Transverse colon (tissue), 4 donors: ENCODE measurements at regions not wholly inside any gene's neighbourhood (a gene's known extent, or its start where the extent isn't known, plus 50 kb on each side); places are given as distances from the start of the nearest gene placed in this dataset.

Source experiments
- DNase-seq: peaks from one replicate; pipeline ENCODE4 v3.0.0-alpha.2; 2019
- H3K27ac ChIP-seq, 4 donors: fragments of 200-600 bp; sonication (generic); 2 replicates each; pipeline ENCODE4 v1.5.1; 2016 to 2018; ENCODE audit warnings: inconsistent platforms in 4 of 4
- H3K27me3 ChIP-seq: fragments of 200-600 bp; sonication (generic); 2 replicates; pipeline ENCODE4 v1.5.1; 2017; ENCODE audit warnings: inconsistent platforms
- H3K36me3 ChIP-seq, 4 donors: fragments of 200-600 bp; sonication (generic); 2 replicates each; pipeline ENCODE4 v1.5.1; 2017 to 2019; ENCODE audit warnings: inconsistent platforms in 4 of 4
- H3K4me1 ChIP-seq, 4 donors: fragments of 200-600 bp; sonication (generic); 2 replicates each; pipeline ENCODE4 v1.5.1; 2017 to 2020; ENCODE audit warnings: inconsistent platforms in 4 of 4
- H3K4me3 ChIP-seq, 4 donors: fragments of 200-600 bp; sonication (generic); 1 replicate in 1 of 4; 2 replicates in 3 of 4; pipeline versions ENCODE4 v1.5.1 to v1.6.1; 2017 to 2019; ENCODE audit warnings: inconsistent platforms in 4 of 4
- H3K9me3 ChIP-seq, 2 donors: fragments of 200-600 bp; sonication (generic); 2 replicates each; pipeline ENCODE4 v1.5.1; 2017 to 2019; ENCODE audit warnings: inconsistent platforms in 2 of 2
- CTCF ChIP-seq, 5 experiments: fragments of 200-600 bp in 3 of 5; fragments of 450-650 bp in 2 of 5; sonication (generic) in 3 of 5; IDR thresholded peaks; 1 replicate in 2 of 5; 2 replicates in 3 of 5; pipeline ENCODE4 v1.5.1; 2016 to 2017; ENCODE audit warnings: antibody characterized with exemption in 5 of 5, inconsistent platforms in 3 of 5, mild to moderate bottlenecking in 2 of 5, moderate library complexity in 1 of 5
- EP300 ChIP-seq: sonication (generic); formaldehyde crosslinking; IDR thresholded peaks from one replicate; pipeline ENCODE4 v1.6.1; 2017; ENCODE audit warnings: antibody characterized with exemption, low read depth
- POLR2A ChIP-seq: fragments of 450-650 bp; IDR thresholded peaks from one replicate; pipeline ENCODE4 v1.6.1; 2016; ENCODE audit warnings: antibody characterized with exemption, mild to moderate bottlenecking, moderate library complexity
- POLR2AphosphoS5 ChIP-seq, 3 donors: sonication (generic); formaldehyde crosslinking; IDR thresholded peaks; one replicate each; pipeline ENCODE4 v1.6.1; 2016; ENCODE audit warnings: antibody characterized with exemption in 3 of 3
- WGBS, 2 donors: methylation state at CpG; one replicate each; pipeline ENCODE4 v1.1.5; 2018; ENCODE audit warnings: low coverage in 1 of 2; 5-methylcytosine and 5-hydroxymethylcytosine counted together
- in situ Hi-C, 4 donors: fragments of 200-750 bp; cut with MboI; loops; one replicate each; pipeline versions ENCODE4 v1.15.0 to v1.15.1; 2017; ENCODE audit warnings: low sequenced_read_pairs in 3 of 4, low pct_ligation_motif_present in 1 of 4, low pct_unique_long_range_greater_than_20kb in 1 of 4
- intact Hi-C: fragments of 100-400 bp; cut with DNase I; formaldehyde crosslinking; loops from one replicate; pipeline ENCODE4 v1.15.1; 2023; ENCODE audit warnings: low total_unique reads

GRCh38 chr4:83923341-83923740, 387.4 kb downstream of the GPAT3 start:
- no peaks in the 10 kb centered on the region for H3K36me3 ChIP-seq
- H3K4me1 ChIP-seq: no peaks in the 10 kb centered on the region
- no peaks in the 10 kb centered on the region for H3K9me3 ChIP-seq
- H3K4me3 ChIP-seq: no peak overlapping the region
- in situ Hi-C loops: no loop called here
- intact Hi-C loops: no loop called here
- WGBS, 2 donors: 89 to 91% methylated on average over 1 of the region's 1 CpG
- no peak for TF ChIP-seq CTCF (IDR thresholded peaks at IDR 0.05)
- no peak for TF ChIP-seq EP300
- no peak for TF ChIP-seq POLR2AphosphoS5 (IDR thresholded peaks at IDR 0.05)
- TF ChIP-seq POLR2A: no peak
- H3K27me3 ChIP-seq: no peaks in the 10 kb centered on the region
- H3K27ac ChIP-seq: no peak overlapping the region
- DNase-seq: no peak

GRCh38 chr4:83922402-83922801, 386.5 kb downstream of the GPAT3 start:
- no peak overlapping the region for H3K27ac ChIP-seq
- H3K4me1 ChIP-seq: no peaks in the 10 kb centered on the region
- in situ Hi-C loops: no loop called here
- TF ChIP-seq POLR2AphosphoS5 (IDR thresholded peaks at IDR 0.05) (no peak), POLR2A (no peak), EP300 (no peak), CTCF (IDR thresholded peaks at IDR 0.05) (no peak)
- no peak for DNase-seq
- H3K27me3 ChIP-seq: no peaks in the 10 kb centered on the region
- intact Hi-C loops: no loop called here
- H3K9me3 ChIP-seq: no peaks in the 10 kb centered on the region
- 35 to 40% methylated on average over 1 of the region's 1 CpG for WGBS, 2 donors
- no peaks in the 10 kb centered on the region for H3K36me3 ChIP-seq
- H3K4me3 ChIP-seq: no peak overlapping the region

GRCh38 chr4:83921124-83921523, 385.2 kb downstream of the GPAT3 start:
- WGBS, 2 donors: 92 to 94% methylated on average over 8 of the region's 8 CpGs
- Histone ChIP-seq H3K9me3 (no peaks in the 10 kb centered on the region), H3K27ac (no peak overlapping the region), H3K4me3 (no peak overlapping the region), H3K27me3 (no peaks in the 10 kb centered on the region), H3K36me3 (no peaks in the 10 kb centered on the region), H3K4me1 (no peaks in the 10 kb centered on the region)
- in situ Hi-C loops: no loop called here
- DNase-seq: no peak
- intact Hi-C loops: no loop called here
- TF ChIP-seq POLR2AphosphoS5 (IDR thresholded peaks at IDR 0.05) (no peak), EP300 (no peak), POLR2A (no peak), CTCF (IDR thresholded peaks at IDR 0.05) (no peak)

- no peaks in the 10 kb centered on the region for H3K9me3 ChIP-seq
- intact Hi-C loops (no loop called here), in situ Hi-C loops (no loop called here)
- no peaks in the 10 kb centered on the region for H3K4me1 ChIP-seq
- no peak overlapping the region for H3K27ac ChIP-seq
- WGBS, 2 donors: 69 to 75% methylated on average over 3 of the region's 3 CpGs
- H3K36me3 ChIP-seq: no peaks in the 10 kb centered on the region
- H3K4me3 ChIP-seq: no peak overlapping the region
- DNase-seq: no peak
- no peaks in the 10 kb centered on the region for H3K27me3 ChIP-seq
- TF ChIP-seq POLR2A (no peak), POLR2AphosphoS5 (IDR thresholded peaks at IDR 0.05) (no peak), EP300 (no peak), CTCF (IDR thresholded peaks at IDR 0.05) (no peak)
These were observed 384.5 kb downstream of the GPAT3 start for GRCh38 chr4:83920375-83920774.
